Tibial artery (tissue), 4 donors: ENCODE measurements at regions not wholly inside any gene's neighbourhood (a gene's known extent, or its start where the extent isn't known, plus 50 kb on each side); places are given as distances from the start of the nearest gene placed in this dataset.

Source experiments
- DNase-seq, 2 donors: peaks; one replicate each; pipeline ENCODE4 v3.0.0-alpha.2; 2019
- H3K27ac ChIP-seq, 2 donors: fragments of 200-600 bp; sonication (generic) in 1 of 2; 1 replicate in 1 of 2; 2 replicates in 1 of 2; pipeline ENCODE4 v1.5.1; 2018 to 2019; ENCODE audit warnings: mild to moderate bottlenecking in 1 of 2
- H3K27me3 ChIP-seq, 2 donors: fragments of 200-600 bp; sonication (generic) in 1 of 2; one replicate each; pipeline versions ENCODE4 v1.5.1 to v1.6.0; 2016 to 2019
- H3K36me3 ChIP-seq, 3 donors: fragments of 200-600 bp; sonication (generic) in 2 of 3; one replicate each; pipeline ENCODE4 v1.5.1; 2016 to 2019; ENCODE audit warnings: mild to moderate bottlenecking in 2 of 3
- H3K4me1 ChIP-seq, 4 donors: fragments of 200-600 bp; sonication (generic) in 2 of 4; 1 replicate in 3 of 4; 2 replicates in 1 of 4; pipeline ENCODE4 v1.5.1; 2016 to 2019
- H3K4me3 ChIP-seq, 2 donors: fragments of 200-600 bp; sonication (generic) in 1 of 2; 1 replicate in 1 of 2; 2 replicates in 1 of 2; pipeline ENCODE4 v1.5.1; 2018 to 2019; ENCODE audit warnings: mild to moderate bottlenecking in 2 of 2
- H3K9me3 ChIP-seq, 3 donors: fragments of 200-600 bp; sonication (generic) in 1 of 3; one replicate each; pipeline ENCODE4 v1.5.1; 2016 to 2019
- intact Hi-C: fragments of 100-400 bp; cut with DNase I; formaldehyde crosslinking; loops from one replicate; pipeline ENCODE4 v1.15.0; 2023; ENCODE audit warnings: low total_unique reads
- TF ChIP-seq, protein P1 (sequence below), 2 experiments: fragments of 200-600 bp in 1 of 2; fragments of 450-650 bp in 1 of 2; IDR thresholded peaks; one replicate each; pipeline ENCODE4 v1.5.1; 2017 to 2019; ENCODE audit warnings: antibody characterized with exemption in 2 of 2, mild to moderate bottlenecking in 1 of 2, moderate library complexity in 1 of 2

DNA sequence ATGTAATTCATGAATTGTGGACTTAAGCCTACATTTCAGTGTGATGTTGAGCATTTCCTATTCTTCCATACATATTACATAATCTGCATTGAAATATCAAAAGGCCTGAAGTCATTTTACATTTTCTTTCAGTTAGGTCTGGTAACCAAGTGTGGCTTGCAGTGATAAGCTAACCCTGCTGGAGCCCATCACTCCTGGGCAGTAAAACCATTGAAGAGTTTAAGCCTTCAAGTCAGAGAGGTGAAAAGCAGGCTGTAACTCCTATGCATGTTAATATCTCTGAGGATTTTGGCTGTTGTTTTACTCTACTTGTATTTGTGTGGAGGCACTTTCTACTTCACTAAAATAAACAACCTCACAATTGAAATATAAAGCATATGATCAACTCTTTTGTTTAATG, 248.8 kb downstream of the SLITRK5 start:
- TF ChIP-seq, protein P1, sequence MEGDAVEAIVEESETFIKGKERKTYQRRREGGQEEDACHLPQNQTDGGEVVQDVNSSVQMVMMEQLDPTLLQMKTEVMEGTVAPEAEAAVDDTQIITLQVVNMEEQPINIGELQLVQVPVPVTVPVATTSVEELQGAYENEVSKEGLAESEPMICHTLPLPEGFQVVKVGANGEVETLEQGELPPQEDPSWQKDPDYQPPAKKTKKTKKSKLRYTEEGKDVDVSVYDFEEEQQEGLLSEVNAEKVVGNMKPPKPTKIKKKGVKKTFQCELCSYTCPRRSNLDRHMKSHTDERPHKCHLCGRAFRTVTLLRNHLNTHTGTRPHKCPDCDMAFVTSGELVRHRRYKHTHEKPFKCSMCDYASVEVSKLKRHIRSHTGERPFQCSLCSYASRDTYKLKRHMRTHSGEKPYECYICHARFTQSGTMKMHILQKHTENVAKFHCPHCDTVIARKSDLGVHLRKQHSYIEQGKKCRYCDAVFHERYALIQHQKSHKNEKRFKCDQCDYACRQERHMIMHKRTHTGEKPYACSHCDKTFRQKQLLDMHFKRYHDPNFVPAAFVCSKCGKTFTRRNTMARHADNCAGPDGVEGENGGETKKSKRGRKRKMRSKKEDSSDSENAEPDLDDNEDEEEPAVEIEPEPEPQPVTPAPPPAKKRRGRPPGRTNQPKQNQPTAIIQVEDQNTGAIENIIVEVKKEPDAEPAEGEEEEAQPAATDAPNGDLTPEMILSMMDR (IDR thresholded peaks at IDR 0.05), result no peak
- Histone ChIP-seq H3K36me3 (no peaks in the 10 kb centered on the region), H3K9me3 (no peaks in the 10 kb centered on the region), H3K4me1 (no peaks in the 10 kb centered on the region), H3K27me3 (no peaks in the 10 kb centered on the region), H3K27ac (no peak overlapping the region), H3K4me3 (no peak overlapping the region)
- DNase-seq, result no peak
- intact Hi-C loops, result no loop called here

- intact Hi-C loops, result no loop called here
- Histone ChIP-seq H3K36me3 (no peaks in the 10 kb centered on the region), H3K27me3 (no peaks in the 10 kb centered on the region), H3K4me3 (no peak overlapping the region), H3K27ac (no peak overlapping the region), H3K4me1 (no peaks in the 10 kb centered on the region), H3K9me3 (no peaks in the 10 kb centered on the region)
- TF ChIP-seq, protein P1 (IDR thresholded peaks at IDR 0.05), result no peak
- DNase-seq, result no peak
These were observed 252.6 kb downstream of the SLITRK5 start for GRCh38 chr13:87923753-87924152.

DNA sequence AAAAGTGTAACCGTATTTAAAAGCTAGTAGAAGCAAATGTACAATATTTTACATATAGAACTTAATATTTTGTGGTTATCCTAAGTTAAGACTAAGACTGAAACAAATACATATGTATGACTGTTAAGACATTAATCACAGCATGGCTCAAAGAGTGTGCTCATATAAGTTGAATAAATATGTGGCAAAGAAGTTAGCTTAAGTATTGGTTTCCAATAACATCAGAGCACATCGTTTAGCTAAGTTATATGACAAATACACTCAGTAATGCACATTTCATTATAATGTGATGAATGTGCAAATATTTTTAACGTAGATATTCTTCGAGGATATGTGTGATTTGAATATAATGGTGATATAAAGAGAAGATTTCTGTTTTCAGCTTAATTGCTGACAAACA, 253.8 kb downstream of the SLITRK5 start:
- TF ChIP-seq, protein P1 (IDR thresholded peaks at IDR 0.05), result no peak
- no peaks in the 10 kb centered on the region for H3K9me3 ChIP-seq
- H3K4me3 ChIP-seq, result no peak overlapping the region
- no peak overlapping the region for H3K27ac ChIP-seq
- no peak for DNase-seq
- H3K4me1 ChIP-seq, result no peaks in the 10 kb centered on the region
- no peaks in the 10 kb centered on the region for H3K27me3 ChIP-seq
- intact Hi-C loops, result no loop called here
- no peaks in the 10 kb centered on the region for H3K36me3 ChIP-seq

DNA sequence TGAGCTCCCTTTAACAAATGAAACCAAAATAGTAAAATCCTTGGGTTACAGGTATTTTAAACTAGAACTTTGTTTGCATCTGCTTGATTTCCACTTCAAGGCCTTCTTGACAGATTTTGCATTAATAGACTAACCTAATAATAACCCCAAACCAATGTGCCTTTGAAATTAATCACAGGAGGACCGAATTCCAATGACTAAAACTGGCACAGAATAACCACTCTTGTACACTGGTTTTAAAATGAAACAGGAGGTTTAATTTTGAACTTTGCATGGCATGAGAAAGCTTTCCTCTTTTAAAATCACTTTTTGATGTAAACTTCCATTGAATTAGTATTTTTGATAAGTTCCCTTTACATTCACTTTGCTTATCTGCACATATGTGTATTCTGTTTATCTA, 269.6 kb downstream of the SLITRK5 start:
- DNase-seq, result no peak
- Histone ChIP-seq H3K4me1 (no peaks in the 10 kb centered on the region), H3K9me3 (no peaks in the 10 kb centered on the region), H3K27me3 (no peaks in the 10 kb centered on the region), H3K36me3 (no peaks in the 10 kb centered on the region), H3K27ac (no peak overlapping the region), H3K4me3 (no peak overlapping the region)
- intact Hi-C loops, result no loop called here
- TF ChIP-seq, protein P1 (IDR thresholded peaks at IDR 0.05), result no peak

GRCh38 chr13:87941226-87941625, 270.1 kb downstream of the SLITRK5 start:
- Histone ChIP-seq H3K27me3 (no peaks in the 10 kb centered on the region), H3K36me3 (no peaks in the 10 kb centered on the region), H3K27ac (no peak overlapping the region), H3K4me3 (no peak overlapping the region), H3K9me3 (no peaks in the 10 kb centered on the region), H3K4me1 (no peaks in the 10 kb centered on the region)
- TF ChIP-seq, protein P1 (IDR thresholded peaks at IDR 0.05), result no peak
- no peak for DNase-seq
- intact Hi-C loops, result no loop called here

- Histone ChIP-seq H3K4me1 (no peaks in the 10 kb centered on the region), H3K27me3 (no peaks in the 10 kb centered on the region), H3K27ac (no peak overlapping the region), H3K4me3 (no peak overlapping the region), H3K9me3 (no peaks in the 10 kb centered on the region), H3K36me3 (no peaks in the 10 kb centered on the region)
- DNase-seq, result no peak
- TF ChIP-seq, protein P1 (IDR thresholded peaks at IDR 0.05), result no peak
- intact Hi-C loops, result no loop called here
These were observed 271.0 kb downstream of the SLITRK5 start for GRCh38 chr13:87942205-87942604.
